Lung (tissue), 11 donors: ENCODE measurements at regions not wholly inside any gene's neighbourhood (a gene's known extent, or its start where the extent isn't known, plus 50 kb on each side); places are given as distances from the start of the nearest gene placed in this dataset.

Experiments
- ATAC-seq: fragments of 200-7000 bp; cut with Tn5 transposase; one replicate; pipeline ENCODE4 v1.9.1; 2020; ENCODE audit warnings: moderate number of reproducible peaks; ENCODE audit not compliant: insufficient read depth, low FRiP score
- DNase-seq, 3 donors: peaks; one replicate each; pipeline ENCODE4 v3.0.0-alpha.2; 2013 to 2017
- H3K27ac ChIP-seq, 2 donors: one replicate each; pipeline ENCODE4 v1.5.1; 2013; ENCODE audit warnings: mild to moderate bottlenecking in 2 of 2, moderate library complexity in 2 of 2, control low read depth in 1 of 2, inconsistent platforms in 1 of 2, low read depth in 1 of 2, low read length in 1 of 2
- H3K27me3 ChIP-seq, 3 donors: one replicate each; pipeline ENCODE4 v1.5.1; 2013; ENCODE audit warnings: low read length in 2 of 3; ENCODE audit not compliant: control insufficient read depth in 3 of 3, insufficient read depth in 3 of 3
- H3K36me3 ChIP-seq, 4 donors: one replicate each; pipeline ENCODE4 v1.5.1; 2013; ENCODE audit warnings: low read length in 4 of 4, mild to moderate bottlenecking in 1 of 4, moderate library complexity in 1 of 4; ENCODE audit not compliant: control insufficient read depth in 4 of 4, insufficient read depth in 4 of 4
- H3K4me1 ChIP-seq, 5 donors: one replicate each; pipeline ENCODE4 v1.5.1; 2013; ENCODE audit warnings: low read length in 5 of 5, mild to moderate bottlenecking in 2 of 5, moderate library complexity in 1 of 5; ENCODE audit not compliant: control insufficient read depth in 5 of 5, insufficient read depth in 5 of 5
- H3K4me3 ChIP-seq: one replicate; pipeline ENCODE4 v1.5.1; 2013; ENCODE audit warnings: mild to moderate bottlenecking, control low read depth, moderate library complexity
- H3K9ac ChIP-seq, 2 donors: one replicate each; pipeline ENCODE4 v1.5.1; 2013; ENCODE audit warnings: low read length in 2 of 2, control low read depth in 1 of 2; ENCODE audit not compliant: insufficient read depth in 1 of 2
- H3K9me3 ChIP-seq, 4 donors: one replicate each; pipeline ENCODE4 v1.5.1; 2013; ENCODE audit warnings: low read length in 3 of 4, mild to moderate bottlenecking in 1 of 4, moderate library complexity in 1 of 4; ENCODE audit not compliant: control insufficient read depth in 4 of 4, insufficient read depth in 3 of 4
- CTCF ChIP-seq: IDR thresholded peaks from 2 replicates; pipeline ENCODE4 v1.5.1; 2012; ENCODE audit warnings: mild to moderate bottlenecking; ENCODE audit errors: control extremely low read depth, extremely low read depth
- WGBS, 2 donors: extraction: QIAGEN DNeasy Blood & Tissue Kit; methylation state at CpG; one replicate each; pipeline ENCODE4 v1.1.7; 2013; 5-methylcytosine and 5-hydroxymethylcytosine counted together
- donor health status: control.
- donor health status: control.
- donor health status: Bipolar disorder and iron deficiency.
- donor health status: healthy.
- donor health status: DM: yes; HTN: yes; CAD: no.

- DNase-seq, result no peak
- Histone ChIP-seq H3K9ac (no peak overlapping the region), H3K9me3 (no peaks in the 10 kb centered on the region), H3K4me1 (no peaks in the 10 kb centered on the region), H3K27me3 (no peaks in the 10 kb centered on the region), H3K36me3 (no peaks in the 10 kb centered on the region), H3K4me3 (no peak overlapping the region), H3K27ac (no peak overlapping the region)
- WGBS, 2 donors, result 72 to 79% methylated on average over 3 of the region's 3 CpGs
- TF ChIP-seq CTCF, result no peak
- no peak for ATAC-seq
Measured at GRCh38 chr11:37038911-37039310, 440.9 kb upstream of the RAG2 start.

GRCh38 chr11:37026741-37027140, 428.7 kb upstream of the RAG2 start:
- ATAC-seq, result no peak
- Histone ChIP-seq H3K9ac (no peak overlapping the region), H3K4me1 (peaks cover 0 to 3% (median 0%) of the 10 kb centered on the region in 5 donors), H3K27ac (no peak overlapping the region), H3K9me3 (peaks cover 0 to 2% (median 0%) of the 10 kb centered on the region in 4 donors), H3K4me3 (no peak overlapping the region), H3K36me3 (no peaks in the 10 kb centered on the region), H3K27me3 (peaks cover 0 to 3% (median 0%) of the 10 kb centered on the region in 3 donors)
- 78 to 85% methylated on average over 5 of the region's 5 CpGs for WGBS, 2 donors
- no peak for DNase-seq
- TF ChIP-seq CTCF, result no peak

- H3K27me3 ChIP-seq, result peaks cover 0 to 3% (median 0%) of the 10 kb centered on the region in 3 donors
- peak in 1 of 3 donors; percentile 15 for DNase-seq
- no peak for ATAC-seq
- no peak for TF ChIP-seq CTCF
- H3K4me1 ChIP-seq, result peaks cover 0 to 3% (median 0%) of the 10 kb centered on the region in 5 donors
- H3K9me3 ChIP-seq, result peaks cover 0 to under 1% (median 0%) of the 10 kb centered on the region in 4 donors
- WGBS, 2 donors, result 53 to 55% methylated on average over 3 of the region's 3 CpGs
- no peaks in the 10 kb centered on the region for H3K36me3 ChIP-seq
- no peak overlapping the region for H3K4me3 ChIP-seq
- no peak overlapping the region for H3K27ac ChIP-seq
- H3K9ac ChIP-seq, result no peak overlapping the region
Measured at GRCh38 chr11:37026326-37026725, 428.3 kb upstream of the RAG2 start.

- no peak for TF ChIP-seq CTCF
- Histone ChIP-seq H3K9me3 (no peaks in the 10 kb centered on the region), H3K9ac (no peak overlapping the region), H3K36me3 (no peaks in the 10 kb centered on the region), H3K4me3 (no peak overlapping the region), H3K27me3 (no peaks in the 10 kb centered on the region), H3K4me1 (no peaks in the 10 kb centered on the region), H3K27ac (no peak overlapping the region)
- WGBS, 2 donors, result 92% methylated on average over 4 of the region's 4 CpGs
- ATAC-seq (no peak), DNase-seq (no peak)
Measured at GRCh38 chr11:37006563-37006962, 408.5 kb upstream of the RAG2 start.
